ENCODE measurements at regions not wholly inside any gene's neighbourhood (a gene's known extent, or its start where the extent isn't known, plus 50 kb on each side); places are given as distances from the start of the nearest gene placed in this dataset.

- no peak for DNase-seq (ENCODE audit: low read depth in 2 of 3, low spot score in 2 of 3)
Observed at GRCh38 chr3:147046916-147047315, 359.4 kb downstream of the ZIC4 start.

- no peak for DNase-seq (ENCODE audit: low read depth in 2 of 3, low spot score in 2 of 3)
Observed at GRCh38 chr3:147038481-147038880, 367.9 kb downstream of the ZIC4 start.

GRCh38 chr3:147034359-147034758 lies 372.0 kb downstream of the ZIC4 start:
- DNase-seq (ENCODE audit: low read depth in 2 of 3, low spot score in 2 of 3) = no peak

- no peak for DNase-seq (ENCODE audit: low read depth in 2 of 3, low spot score in 2 of 3)
Observed at GRCh38 chr3:147030274-147030673, 376.1 kb downstream of the ZIC4 start.

GRCh38 chr3:147015334-147015733 lies 391.0 kb downstream of the ZIC4 start:
- no peak for DNase-seq (ENCODE audit: low read depth in 2 of 3, low spot score in 2 of 3)

GRCh38 chr3:147008886-147009285 lies 397.5 kb downstream of the ZIC4 start:
- DNase-seq (ENCODE audit: low read depth in 2 of 3, low spot score in 2 of 3) = no peak

GRCh38 chr3:147008458-147008857 lies 397.9 kb downstream of the ZIC4 start:
- no peak for DNase-seq (ENCODE audit: low read depth in 2 of 3, low spot score in 2 of 3)

- no peak for DNase-seq (ENCODE audit: low read depth in 2 of 3, low spot score in 2 of 3)
Observed at GRCh38 chr3:147007736-147008245, 398.6 kb downstream of the ZIC4 start.

- no peak for DNase-seq (ENCODE audit: low read depth in 2 of 3, low spot score in 2 of 3)
Observed at GRCh38 chr3:147002721-147003120, 397.6 kb upstream of the PLSCR5 start.

GRCh38 chr3:147000274-147000673 lies 395.1 kb upstream of the PLSCR5 start:
- DNase-seq (ENCODE audit: low read depth in 2 of 3, low spot score in 2 of 3) = no peak

GRCh38 chr3:146991907-146992306 lies 386.8 kb upstream of the PLSCR5 start:
- no peak for DNase-seq (ENCODE audit: low read depth in 2 of 3, low spot score in 2 of 3)

- no peak for DNase-seq (ENCODE audit: low read depth in 2 of 3, low spot score in 2 of 3)
Observed at GRCh38 chr3:146975476-146975875, 370.3 kb upstream of the PLSCR5 start.

GRCh38 chr3:146975032-146975431 lies 369.9 kb upstream of the PLSCR5 start:
- no peak for DNase-seq (ENCODE audit: low read depth in 2 of 3, low spot score in 2 of 3)

GRCh38 chr3:146974001-146974400 lies 368.9 kb upstream of the PLSCR5 start:
- DNase-seq (ENCODE audit: low read depth in 2 of 3, low spot score in 2 of 3) = no peak

GRCh38 chr3:146972726-146973125 lies 367.6 kb upstream of the PLSCR5 start:
- no peak for DNase-seq (ENCODE audit: low read depth in 2 of 3, low spot score in 2 of 3)

- DNase-seq (ENCODE audit: low read depth in 2 of 3, low spot score in 2 of 3) = no peak
Observed at GRCh38 chr3:146970236-146970635, 365.1 kb upstream of the PLSCR5 start.

GRCh38 chr3:146969356-146969755 lies 364.2 kb upstream of the PLSCR5 start:
- no peak for DNase-seq (ENCODE audit: low read depth in 2 of 3, low spot score in 2 of 3)

- DNase-seq (ENCODE audit: low read depth in 2 of 3, low spot score in 2 of 3) = no peak
Observed at GRCh38 chr3:146968204-146968651, 363.1 kb upstream of the PLSCR5 start.

GRCh38 chr3:146967783-146968182 lies 362.6 kb upstream of the PLSCR5 start:
- no peak for DNase-seq (ENCODE audit: low read depth in 2 of 3, low spot score in 2 of 3)

- DNase-seq (ENCODE audit: low read depth in 2 of 3, low spot score in 2 of 3) = no peak
Observed at GRCh38 chr3:146966124-146966523, 361.0 kb upstream of the PLSCR5 start.

GRCh38 chr3:146953511-146953981 lies 348.4 kb upstream of the PLSCR5 start:
- no peak for DNase-seq (ENCODE audit: low read depth in 2 of 3, low spot score in 2 of 3)

GRCh38 chr3:146948985-146949384 lies 343.8 kb upstream of the PLSCR5 start:
- no peak for DNase-seq (ENCODE audit: low read depth in 2 of 3, low spot score in 2 of 3)

- no peak for DNase-seq (ENCODE audit: low read depth in 2 of 3, low spot score in 2 of 3)
Observed at GRCh38 chr3:146948186-146948585, 343.0 kb upstream of the PLSCR5 start.
